Stimulated activated CD4-positive, alpha-beta T cell treated with anti-CD3 and anti-CD28 coated beads, Interleukin-12 subunit alpha, Interleukin-12 subunit beta, amount 100 ng/mL, for 4 hours (primary cell): ENCODE measurements at regions not wholly inside any gene's neighbourhood (a gene's known extent, or its start where the extent isn't known, plus 50 kb on each side); places are given as distances from the start of the nearest gene placed in this dataset.

ENCODE experiments used
- DNase-seq: peaks from one replicate; pipeline ENCODE4 v3.0.0-alpha.2; 2020

- DNase-seq, result no peak
Measured at GRCh38 chr5:123786411-123786810, 274.4 kb downstream of the CSNK1G3 start.

- DNase-seq, result no peak
Measured at GRCh38 chr5:123785162-123786071, 273.4 kb downstream of the CSNK1G3 start.

- no peak for DNase-seq
Measured at GRCh38 chr5:123783421-123783820, 271.4 kb downstream of the CSNK1G3 start.

DNA sequence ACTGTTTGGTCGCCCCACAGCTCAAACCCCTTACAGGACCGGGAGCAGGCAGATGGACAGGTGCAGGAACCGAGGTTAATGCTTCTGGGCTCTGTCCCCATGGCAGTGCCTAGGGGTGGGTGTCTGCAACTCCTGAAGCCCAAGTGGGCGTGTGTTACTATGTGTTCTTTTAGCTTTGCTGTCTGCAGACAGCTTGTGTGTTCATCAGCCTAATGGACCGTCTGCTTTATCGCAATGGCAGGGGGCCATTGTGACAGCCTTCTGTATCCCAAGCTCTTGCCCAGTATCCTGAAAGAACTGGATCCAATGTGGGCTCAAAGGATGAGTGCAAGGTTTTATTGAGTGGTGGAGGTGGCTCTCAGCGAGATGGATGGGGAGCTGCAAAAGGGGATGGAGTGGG lies 266.7 kb downstream of the CSNK1G3 start:
- no peak for DNase-seq

- no peak for DNase-seq
Measured at GRCh38 chr5:123776761-123777160, 264.8 kb downstream of the CSNK1G3 start.

DNA sequence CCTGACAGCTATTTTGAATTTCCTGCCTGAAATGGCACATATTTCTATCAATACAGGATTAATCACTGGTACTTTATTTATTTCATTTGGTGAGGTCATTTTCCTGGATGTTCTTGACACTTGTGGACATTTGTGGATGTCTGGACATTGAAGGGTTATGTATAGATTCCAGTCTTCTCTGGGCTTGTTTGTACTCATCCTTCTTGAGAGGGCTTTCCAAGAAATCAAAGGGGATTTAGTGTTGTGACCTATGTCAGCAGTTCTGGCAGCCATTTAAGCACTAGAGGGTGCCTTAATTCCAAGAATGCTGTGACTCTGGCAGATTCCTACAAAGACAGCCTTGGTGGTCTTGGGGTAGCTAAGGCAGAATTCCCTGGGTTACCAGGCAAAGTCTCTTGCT lies 259.7 kb downstream of the CSNK1G3 start:
- DNase-seq, result no peak

DNA sequence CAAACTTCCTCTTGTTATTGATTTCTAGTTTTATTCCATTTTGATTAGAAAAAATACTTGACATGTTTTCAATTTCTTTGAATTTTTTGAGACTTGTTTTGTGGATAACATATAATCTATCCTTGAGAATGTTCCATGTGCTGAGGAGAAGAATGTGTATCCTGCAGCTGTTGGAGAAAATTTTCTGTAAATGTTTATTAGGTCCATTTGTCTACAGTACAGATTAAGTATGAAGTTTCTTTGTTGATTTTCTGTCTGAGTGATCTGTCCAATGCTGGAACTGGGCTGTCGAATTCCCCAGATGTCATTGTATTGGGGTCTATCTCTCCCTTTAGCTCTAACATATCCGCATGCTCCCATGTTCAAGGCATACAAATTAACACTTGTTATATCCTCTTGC lies 251.2 kb downstream of the CSNK1G3 start:
- no peak for DNase-seq

GRCh38 chr5:123756816-123757215 lies 244.8 kb downstream of the CSNK1G3 start:
- no peak for DNase-seq

DNA sequence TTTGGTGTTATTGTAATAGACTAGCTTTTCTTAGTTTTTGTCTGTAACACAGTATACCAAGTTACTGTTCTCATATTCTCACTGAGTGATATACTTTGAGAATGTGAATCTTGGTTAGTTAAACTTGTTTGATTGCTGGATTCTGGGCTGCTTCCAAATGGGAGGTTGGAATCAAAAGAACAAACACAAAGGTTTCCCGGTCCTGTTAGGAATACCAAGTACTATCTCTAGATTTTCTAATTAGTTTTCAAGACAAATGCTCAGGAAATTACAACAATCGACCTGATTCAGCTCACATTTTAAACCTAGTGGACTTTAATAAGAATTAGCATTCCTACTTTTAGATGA lies 244.3 kb downstream of the CSNK1G3 start:
- no peak for DNase-seq

GRCh38 chr5:123755653-123756317 lies 243.8 kb downstream of the CSNK1G3 start:
- DNase-seq, result no peak

GRCh38 chr5:123754908-123755307 lies 242.9 kb downstream of the CSNK1G3 start:
- no peak for DNase-seq

- no peak for DNase-seq
Measured at GRCh38 chr5:123753937-123754891, 242.2 kb downstream of the CSNK1G3 start.

GRCh38 chr5:123753180-123753936 lies 241.4 kb downstream of the CSNK1G3 start:
- no peak for DNase-seq

GRCh38 chr5:123752552-123753179 lies 240.7 kb downstream of the CSNK1G3 start:
- no peak for DNase-seq

DNA sequence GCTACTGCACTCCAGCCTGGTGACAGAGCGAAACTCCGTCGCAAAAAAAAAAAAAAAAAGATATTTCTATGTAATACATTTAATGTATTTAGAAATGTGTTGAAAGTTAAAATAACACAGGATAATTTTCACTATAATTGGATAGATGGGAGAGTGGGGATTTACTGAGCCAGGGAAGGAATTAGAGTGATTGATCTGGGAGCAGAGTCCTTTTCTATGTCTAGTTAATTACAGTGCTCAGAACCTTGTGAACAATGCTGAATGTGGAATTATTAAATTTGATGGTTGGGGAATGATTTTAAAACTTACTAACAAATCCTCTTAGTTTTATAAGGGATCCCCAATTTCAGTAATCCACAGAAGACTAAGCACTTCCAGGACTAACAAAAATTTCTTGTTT lies 239.7 kb downstream of the CSNK1G3 start:
- DNase-seq, result no peak

GRCh38 chr5:123748239-123748638 lies 236.3 kb downstream of the CSNK1G3 start:
- DNase-seq, result no peak

DNA sequence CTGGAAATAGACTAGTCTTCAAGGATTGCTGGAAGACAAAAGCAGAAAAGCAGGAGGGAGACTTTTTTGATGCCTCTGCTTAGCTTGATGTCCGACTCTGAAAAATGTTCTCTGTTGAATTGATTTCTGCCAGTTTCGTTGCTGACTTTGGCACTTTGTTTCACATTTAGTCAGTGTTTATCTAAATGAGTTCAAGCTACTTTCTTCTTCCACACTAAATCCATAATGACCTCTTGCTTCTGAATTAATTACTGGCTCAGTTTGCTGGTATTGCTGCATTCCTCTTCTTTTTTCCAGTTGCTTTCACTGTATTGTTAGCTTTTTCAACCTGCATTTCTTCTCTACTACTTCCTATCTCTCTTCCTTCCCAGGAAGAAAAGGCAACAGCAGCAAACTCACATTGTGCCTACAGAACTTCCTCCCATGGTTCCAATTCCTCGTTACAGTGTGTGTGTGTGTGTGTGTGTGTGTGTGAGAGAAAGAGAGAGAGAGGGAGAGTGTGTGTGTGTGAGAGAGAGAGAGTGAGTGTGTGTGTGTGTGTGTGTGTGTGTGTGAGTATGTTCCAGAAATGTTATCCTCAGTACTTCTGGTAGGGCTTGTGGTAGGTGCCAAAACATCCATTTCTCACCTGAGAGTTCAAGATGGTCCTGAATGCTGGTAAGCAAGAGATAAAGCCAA lies 234.8 kb downstream of the CSNK1G3 start:
- no peak for DNase-seq

GRCh38 chr5:123743990-123744583 lies 232.1 kb downstream of the CSNK1G3 start:
- DNase-seq, result no peak

DNA sequence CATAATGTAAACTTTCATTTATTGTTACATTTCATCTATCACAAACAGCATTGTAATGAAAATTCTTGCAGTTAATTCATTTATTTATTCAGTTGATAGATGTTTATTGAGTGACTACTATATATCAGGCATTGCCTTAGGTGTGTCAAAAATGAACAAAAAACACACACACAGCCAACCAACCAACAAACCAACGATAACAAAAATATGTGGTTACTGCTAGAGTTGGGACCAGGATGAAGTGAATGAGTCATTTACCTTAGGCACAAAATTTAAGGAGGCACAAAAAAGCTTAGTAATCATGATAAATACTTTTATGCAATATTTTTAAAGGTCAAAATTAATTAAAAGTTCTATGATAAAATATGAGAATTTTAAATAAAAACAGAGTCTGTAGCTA lies 223.4 kb downstream of the CSNK1G3 start:
- no peak for DNase-seq

DNA sequence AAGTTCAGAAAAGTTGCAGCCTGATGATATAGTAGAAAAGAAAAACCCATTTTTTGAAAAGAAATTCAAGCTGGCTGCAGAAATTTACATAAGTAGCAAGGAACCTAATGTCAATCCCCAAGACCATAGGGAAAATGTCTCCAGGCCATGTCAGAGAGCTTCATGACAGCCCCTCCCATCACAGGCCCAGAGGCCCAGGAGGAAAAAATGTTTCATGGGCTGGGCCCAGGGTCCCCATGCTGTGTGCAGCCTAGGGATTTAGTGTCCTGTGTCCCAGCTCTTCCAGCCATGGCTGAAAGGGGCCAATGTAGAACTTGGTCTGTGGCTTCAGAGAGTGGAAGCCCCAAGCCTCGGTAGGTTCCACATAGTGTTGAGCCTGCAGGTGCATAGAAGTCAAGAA lies 220.3 kb downstream of the CSNK1G3 start:
- no peak for DNase-seq

- DNase-seq, result no peak
Measured at GRCh38 chr5:123722451-123722850, 210.5 kb downstream of the CSNK1G3 start.
